HEK293 (cell line): ENCODE measurements at regions not wholly inside any gene's neighbourhood (a gene's known extent, or its start where the extent isn't known, plus 50 kb on each side); places are given as distances from the start of the nearest gene placed in this dataset.

Experiments used
- CTCF ChIA-PET: fragments of 350-600 bp; formaldehyde crosslinking; extraction: SDS; loops from one replicate; lab custom pipeline; 2021; ENCODE audit warnings: antibody characterized with exemption; lab: Yijun Ruan, JAX
- POLR2A ChIA-PET: fragments of 300-600 bp; formaldehyde crosslinking; extraction: SDS; loops from one replicate; lab custom pipeline; 2020; ENCODE audit warnings: antibody characterized with exemption, inconsistent platforms; lab: Yijun Ruan, JAX
- H3K27ac ChIP-seq: fragments of 200-500 bp; sonication (Bioruptor generic); 2 replicates; pipeline ENCODE4 v1.5.1; 2014; ENCODE audit warnings: low read depth, low read length, control low read depth, inconsistent platforms; ENCODE audit errors: extremely low read depth
- H3K36me3 ChIP-seq, 2 experiments: fragments of 200-500 bp in 1 of 2; sonication (Bioruptor generic) in 1 of 2; 1 replicate in 1 of 2; 2 replicates in 1 of 2; pipeline ENCODE4 v1.5.1; 2014 to 2017; ENCODE audit warnings: inconsistent platforms in 2 of 2, low read length in 2 of 2; ENCODE audit not compliant: control insufficient read depth in 2 of 2, insufficient read depth in 1 of 2
- H3K4me1 ChIP-seq: fragments of 200-500 bp; sonication (Bioruptor generic); 2 replicates; pipeline ENCODE4 v1.5.1; 2014; ENCODE audit warnings: mild to moderate bottlenecking, low read length, inconsistent platforms; ENCODE audit not compliant: control insufficient read depth, insufficient read depth
- H3K4me3 ChIP-seq: 2 replicates; pipeline ENCODE4 v1.5.1; 2011; ENCODE audit warnings: low read depth, mild to moderate bottlenecking, control low read depth, low read length, moderate library complexity
- H3K9me3 ChIP-seq: fragments of 200-500 bp; sonication (Bioruptor generic); 2 replicates; pipeline ENCODE4 v1.5.1; 2014; ENCODE audit warnings: low read depth, low read length, inconsistent platforms; ENCODE audit not compliant: control insufficient read depth, insufficient read depth
- KLF10 ChIP-seq: fragments of 450-650 bp; IDR thresholded peaks from 2 replicates; pipeline ENCODE4 v1.5.1; 2018; ENCODE audit warnings: missing biosample characterization, mild to moderate bottlenecking, missing genetic modification characterization
- KLF7 ChIP-seq: fragments of 450-650 bp; formaldehyde crosslinking; IDR thresholded peaks from 2 replicates; pipeline ENCODE4 v1.5.1; 2016; ENCODE audit warnings: missing biosample characterization, missing genetic modification characterization, borderline replicate concordance
- KLF8 ChIP-seq: fragments of 450-650 bp; formaldehyde crosslinking; IDR thresholded peaks from 2 replicates; pipeline ENCODE4 v1.5.1; 2016; ENCODE audit warnings: missing biosample characterization, missing genetic modification characterization
- PBX3 ChIP-seq: sonication (generic); formaldehyde crosslinking; IDR thresholded peaks from 2 replicates; pipeline ENCODE4 v1.8.1; 2022; ENCODE audit warnings: mild to moderate bottlenecking, moderate library complexity, missing genetic modification reagents
- PRDM2 ChIP-seq: fragments of 450-650 bp; formaldehyde crosslinking; IDR thresholded peaks from 2 replicates; pipeline ENCODE4 v1.5.1; 2016; ENCODE audit warnings: missing biosample characterization, missing genetic modification characterization, borderline replicate concordance
- REST ChIP-seq: fragments of 450-650 bp; formaldehyde crosslinking; IDR thresholded peaks from 2 replicates; pipeline ENCODE4 v1.5.1; 2016; ENCODE audit warnings: missing biosample characterization, missing genetic modification characterization
- YY2 ChIP-seq: fragments of 450-650 bp; formaldehyde crosslinking; IDR thresholded peaks from 2 replicates; pipeline ENCODE4 v1.5.1; 2016; ENCODE audit warnings: missing biosample characterization, missing genetic modification characterization
- ZBTB17 ChIP-seq: fragments of 450-650 bp; formaldehyde crosslinking; IDR thresholded peaks from 2 replicates; pipeline ENCODE4 v1.5.1; 2016; ENCODE audit warnings: missing biosample characterization, missing genetic modification characterization
- ZBTB8A ChIP-seq: fragments of 450-650 bp; formaldehyde crosslinking; IDR thresholded peaks from 2 replicates; pipeline ENCODE4 v1.5.1; 2016; ENCODE audit warnings: missing biosample characterization, missing genetic modification characterization
- ZEB2 ChIP-seq: fragments of 450-650 bp; formaldehyde crosslinking; IDR thresholded peaks from 2 replicates; pipeline ENCODE4 v1.5.1; 2016; ENCODE audit warnings: missing biosample characterization, missing genetic modification characterization
- ZFP37 ChIP-seq: fragments of 450-650 bp; formaldehyde crosslinking; IDR thresholded peaks from 2 replicates; pipeline ENCODE4 v1.5.1; 2016; ENCODE audit warnings: missing biosample characterization, missing genetic modification characterization
- ZNF10 ChIP-seq: fragments of 450-650 bp; formaldehyde crosslinking; IDR thresholded peaks from 2 replicates; pipeline ENCODE4 v1.5.1; 2017; ENCODE audit warnings: missing biosample characterization, missing genetic modification characterization
- ZNF223 ChIP-seq: fragments of 450-650 bp; formaldehyde crosslinking; IDR thresholded peaks from 2 replicates; pipeline ENCODE4 v1.5.1; 2016; ENCODE audit warnings: missing biosample characterization, missing genetic modification characterization
- ZNF248 ChIP-seq: fragments of 450-650 bp; formaldehyde crosslinking; IDR thresholded peaks from 2 replicates; pipeline ENCODE4 v1.5.1; 2017; ENCODE audit warnings: missing biosample characterization, missing genetic modification characterization
- ZNF274 ChIP-seq, 2 experiments: fragments of 200-500 bp in 1 of 2; fragments of 450-650 bp in 1 of 2; sonication (Bioruptor generic) in 1 of 2; formaldehyde crosslinking in 1 of 2; IDR thresholded peaks; 2 replicates each; pipeline versions ENCODE4 v1.5.1 to v1.6.1; 2014 to 2016; ENCODE audit warnings: borderline replicate concordance in 1 of 2, inconsistent platforms in 1 of 2, low read length in 1 of 2, missing biosample characterization in 1 of 2, missing genetic modification characterization in 1 of 2
- ZNF292 ChIP-seq: fragments of 450-650 bp; formaldehyde crosslinking; IDR thresholded peaks from 2 replicates; pipeline ENCODE4 v1.5.1; 2016; ENCODE audit warnings: low read depth, missing biosample characterization, missing genetic modification characterization, borderline replicate concordance
- ZNF362 ChIP-seq: fragments of 450-650 bp; formaldehyde crosslinking; IDR thresholded peaks from 2 replicates; pipeline ENCODE4 v1.5.1; 2016; ENCODE audit warnings: missing biosample characterization, missing genetic modification characterization
- ZNF416 ChIP-seq: fragments of 450-650 bp; formaldehyde crosslinking; IDR thresholded peaks from 2 replicates; pipeline ENCODE4 v1.5.1; 2016; ENCODE audit warnings: missing biosample characterization, missing genetic modification characterization
- ZNF521 ChIP-seq: fragments of 450-650 bp; formaldehyde crosslinking; IDR thresholded peaks from 2 replicates; pipeline ENCODE4 v1.5.1; 2017; ENCODE audit warnings: missing biosample characterization, mild to moderate bottlenecking, missing genetic modification characterization
- ZNF558 ChIP-seq: fragments of 450-650 bp; formaldehyde crosslinking; IDR thresholded peaks from 2 replicates; pipeline ENCODE4 v1.5.1; 2016; ENCODE audit warnings: missing biosample characterization, missing genetic modification characterization
- ZNF660 ChIP-seq: fragments of 450-650 bp; IDR thresholded peaks from 2 replicates; pipeline ENCODE4 v1.5.1; 2018; ENCODE audit warnings: missing biosample characterization, mild to moderate bottlenecking, missing genetic modification characterization
- ZNF747 ChIP-seq: fragments of 450-650 bp; formaldehyde crosslinking; IDR thresholded peaks from 2 replicates; pipeline ENCODE4 v1.5.1; 2016; ENCODE audit warnings: missing biosample characterization, missing genetic modification characterization
- ZNF768 ChIP-seq: fragments of 450-650 bp; formaldehyde crosslinking; IDR thresholded peaks from 2 replicates; pipeline ENCODE4 v1.5.1; 2018; ENCODE audit warnings: missing biosample characterization, mild to moderate bottlenecking, missing genetic modification characterization
- ZXDB ChIP-seq: fragments of 450-650 bp; formaldehyde crosslinking; IDR thresholded peaks from 2 replicates; pipeline ENCODE4 v1.5.1; 2016; ENCODE audit warnings: missing biosample characterization, missing genetic modification characterization

- POLR2A ChIA-PET: no interaction called here
- no peak for TF ChIP-seq REST (tag by site-specific recombination)
- TF ChIP-seq ZEB2 (tag by site-specific recombination): no peak
- TF ChIP-seq ZNF292: no peak
- TF ChIP-seq ZBTB8A (tag by site-specific recombination): no peak
- no peak for TF ChIP-seq ZNF274 (IDR thresholded peaks at IDR 0.05; ENCODE audit: low read length)
- no peak for TF ChIP-seq ZNF274 (tag by site-specific recombination; IDR thresholded peaks at IDR 0.05; ENCODE audit: borderline replicate concordance)
- TF ChIP-seq ZNF10: no peak
- TF ChIP-seq KLF7: no peak
- Histone ChIP-seq H3K4me1 (no peaks in the 10 kb centered on the region), H3K4me3 (no peak overlapping the region), H3K9me3 (no peaks in the 10 kb centered on the region; the same call in 1 of the 2 replicates), H3K36me3 (no peaks in the 10 kb centered on the region), H3K27ac (no peak overlapping the region)
- CTCF ChIA-PET: no interaction called here
Observed at GRCh38 chr21:22260274-22260673, 1262.1 kb downstream of the NCAM2 start.

GRCh38 chr21:22263890-22264289 lies 1265.7 kb downstream of the NCAM2 start:
- H3K36me3 ChIP-seq: no peaks in the 10 kb centered on the region
- no peak overlapping the region for H3K4me3 ChIP-seq
- no peaks in the 10 kb centered on the region; the same call in 1 of the 2 replicates for H3K9me3 ChIP-seq
- no peaks in the 10 kb centered on the region for H3K4me1 ChIP-seq
- no peak overlapping the region for H3K27ac ChIP-seq
- POLR2A ChIA-PET: no interaction called here
- CTCF ChIA-PET: no interaction called here
- TF ChIP-seq KLF10 (tag by site-specific recombination): no peak
- no peak for TF ChIP-seq ZNF248
- TF ChIP-seq ZNF10: no peak
- TF ChIP-seq KLF8: no peak
- no peak for TF ChIP-seq ZNF521 (tag by site-specific recombination)
- TF ChIP-seq PBX3 (CRISPR knock-in tag): no peak
- no peak for TF ChIP-seq ZNF660 (tag by site-specific recombination)
- TF ChIP-seq ZNF768 (tag by site-specific recombination): no peak
- no peak for TF ChIP-seq YY2 (tag by site-specific recombination)
- no peak for TF ChIP-seq ZXDB (tag by site-specific recombination)
- no peak for TF ChIP-seq ZNF747 (tag by site-specific recombination)
- TF ChIP-seq ZNF362 (tag by site-specific recombination): no peak
- TF ChIP-seq ZNF223 (tag by site-specific recombination): no peak
- TF ChIP-seq ZFP37 (tag by site-specific recombination): no peak
- no peak for TF ChIP-seq ZNF416 (tag by site-specific recombination)
- no peak for TF ChIP-seq ZNF558
- no peak for TF ChIP-seq ZBTB17
- TF ChIP-seq PRDM2: no peak
